HEK293 (cell line): ENCODE measurements at regions not wholly inside any gene's neighbourhood (a gene's known extent, or its start where the extent isn't known, plus 50 kb on each side); places are given as distances from the start of the nearest gene placed in this dataset.

Experiments used
- CTCF ChIA-PET: fragments of 350-600 bp; formaldehyde crosslinking; extraction: SDS; loops from one replicate; lab custom pipeline; 2021; ENCODE audit warnings: antibody characterized with exemption; lab: Yijun Ruan, JAX
- POLR2A ChIA-PET: fragments of 300-600 bp; formaldehyde crosslinking; extraction: SDS; loops from one replicate; lab custom pipeline; 2020; ENCODE audit warnings: antibody characterized with exemption, inconsistent platforms; lab: Yijun Ruan, JAX
- H3K27ac ChIP-seq: fragments of 200-500 bp; sonication (Bioruptor generic); 2 replicates; pipeline ENCODE4 v1.5.1; 2014; ENCODE audit warnings: low read depth, low read length, control low read depth, inconsistent platforms; ENCODE audit errors: extremely low read depth
- H3K36me3 ChIP-seq, 2 experiments: fragments of 200-500 bp in 1 of 2; sonication (Bioruptor generic) in 1 of 2; 1 replicate in 1 of 2; 2 replicates in 1 of 2; pipeline ENCODE4 v1.5.1; 2014 to 2017; ENCODE audit warnings: inconsistent platforms in 2 of 2, low read length in 2 of 2; ENCODE audit not compliant: control insufficient read depth in 2 of 2, insufficient read depth in 1 of 2
- H3K4me1 ChIP-seq: fragments of 200-500 bp; sonication (Bioruptor generic); 2 replicates; pipeline ENCODE4 v1.5.1; 2014; ENCODE audit warnings: mild to moderate bottlenecking, low read length, inconsistent platforms; ENCODE audit not compliant: control insufficient read depth, insufficient read depth
- H3K4me3 ChIP-seq: 2 replicates; pipeline ENCODE4 v1.5.1; 2011; ENCODE audit warnings: low read depth, mild to moderate bottlenecking, control low read depth, low read length, moderate library complexity
- H3K9me3 ChIP-seq: fragments of 200-500 bp; sonication (Bioruptor generic); 2 replicates; pipeline ENCODE4 v1.5.1; 2014; ENCODE audit warnings: low read depth, low read length, inconsistent platforms; ENCODE audit not compliant: control insufficient read depth, insufficient read depth
- GFI1B ChIP-seq: fragments of 450-650 bp; formaldehyde crosslinking; IDR thresholded peaks from 2 replicates; pipeline ENCODE4 v1.5.1; 2016; ENCODE audit warnings: missing biosample characterization, missing genetic modification characterization
- HOXA7 ChIP-seq: sonication (generic); formaldehyde crosslinking; IDR thresholded peaks from 2 replicates; pipeline ENCODE4 v1.8.1; 2022; ENCODE audit warnings: missing genetic modification reagents, borderline replicate concordance
- TSHZ1 ChIP-seq: fragments of 450-650 bp; formaldehyde crosslinking; IDR thresholded peaks from 2 replicates; pipeline ENCODE4 v1.5.1; 2016; ENCODE audit warnings: missing biosample characterization, missing genetic modification characterization, borderline replicate concordance
- WT1 ChIP-seq: fragments of 450-650 bp; formaldehyde crosslinking; IDR thresholded peaks from 2 replicates; pipeline ENCODE4 v1.5.1; 2016; ENCODE audit warnings: missing biosample characterization, missing genetic modification characterization
- YY2 ChIP-seq: fragments of 450-650 bp; formaldehyde crosslinking; IDR thresholded peaks from 2 replicates; pipeline ENCODE4 v1.5.1; 2016; ENCODE audit warnings: missing biosample characterization, missing genetic modification characterization
- ZBTB11 ChIP-seq: fragments of 450-650 bp; formaldehyde crosslinking; conservative IDR thresholded peaks from 2 replicates; pipeline ENCODE4 v1.5.1; 2016; ENCODE audit warnings: low read depth, missing biosample characterization, missing genetic modification characterization
- ZNF239 ChIP-seq: fragments of 450-650 bp; formaldehyde crosslinking; IDR thresholded peaks from 2 replicates; pipeline ENCODE4 v1.5.1; 2016; ENCODE audit warnings: missing biosample characterization, missing genetic modification characterization
- ZNF266 ChIP-seq: fragments of 450-650 bp; formaldehyde crosslinking; IDR thresholded peaks from 2 replicates; pipeline ENCODE4 v1.5.1; 2016; ENCODE audit warnings: missing biosample characterization, missing genetic modification characterization, low read depth
- ZNF280D ChIP-seq: fragments of 450-650 bp; formaldehyde crosslinking; IDR thresholded peaks from 2 replicates; pipeline ENCODE4 v1.5.1; 2016; ENCODE audit warnings: missing biosample characterization, missing genetic modification characterization
- ZNF292 ChIP-seq: fragments of 450-650 bp; formaldehyde crosslinking; IDR thresholded peaks from 2 replicates; pipeline ENCODE4 v1.5.1; 2016; ENCODE audit warnings: low read depth, missing biosample characterization, missing genetic modification characterization, borderline replicate concordance
- ZNF391 ChIP-seq: fragments of 450-650 bp; formaldehyde crosslinking; IDR thresholded peaks from 2 replicates; pipeline ENCODE4 v1.5.1; 2016; ENCODE audit warnings: low read depth, missing biosample characterization, missing genetic modification characterization, borderline replicate concordance
- ZNF394 ChIP-seq: fragments of 450-650 bp; formaldehyde crosslinking; IDR thresholded peaks from 2 replicates; pipeline ENCODE4 v1.5.1; 2016; ENCODE audit warnings: missing biosample characterization, missing genetic modification characterization, mild to moderate bottlenecking, moderate library complexity, borderline replicate concordance
- ZNF433 ChIP-seq: fragments of 450-650 bp; formaldehyde crosslinking; IDR thresholded peaks from 2 replicates; pipeline ENCODE4 v1.5.1; 2016; ENCODE audit warnings: missing biosample characterization, missing genetic modification characterization, low read depth
- ZNF48 ChIP-seq: fragments of 450-650 bp; formaldehyde crosslinking; IDR thresholded peaks from 2 replicates; pipeline ENCODE4 v1.5.1; 2016; ENCODE audit warnings: missing biosample characterization, missing genetic modification characterization
- ZNF514 ChIP-seq: fragments of 450-650 bp; formaldehyde crosslinking; IDR thresholded peaks from 2 replicates; pipeline ENCODE4 v1.5.1; 2016; ENCODE audit warnings: missing biosample characterization, missing genetic modification characterization
- ZNF529 ChIP-seq: fragments of 450-650 bp; formaldehyde crosslinking; IDR thresholded peaks from 2 replicates; pipeline ENCODE4 v1.5.1; 2017; ENCODE audit warnings: missing genetic modification characterization, missing biosample characterization; ENCODE audit not compliant: insufficient replicate concordance
- ZNF549 ChIP-seq: fragments of 450-650 bp; IDR thresholded peaks from 2 replicates; pipeline ENCODE4 v1.5.1; 2018; ENCODE audit warnings: missing biosample characterization, missing genetic modification characterization, mild to moderate bottlenecking, inconsistent platforms, moderate library complexity
- ZNF558 ChIP-seq: fragments of 450-650 bp; formaldehyde crosslinking; IDR thresholded peaks from 2 replicates; pipeline ENCODE4 v1.5.1; 2016; ENCODE audit warnings: missing biosample characterization, missing genetic modification characterization
- ZNF626 ChIP-seq: fragments of 450-650 bp; sonication (Bioruptor Pico); formaldehyde crosslinking; IDR thresholded peaks from 2 replicates; pipeline ENCODE4 v1.5.1; 2018; ENCODE audit warnings: missing biosample characterization, missing genetic modification characterization, inconsistent platforms
- ZNF701 ChIP-seq: fragments of 450-650 bp; formaldehyde crosslinking; IDR thresholded peaks from 2 replicates; pipeline ENCODE4 v1.5.1; 2016; ENCODE audit warnings: missing biosample characterization, missing genetic modification characterization
- ZNF76 ChIP-seq: fragments of 450-650 bp; formaldehyde crosslinking; IDR thresholded peaks from 2 replicates; pipeline ENCODE4; 2016; ENCODE audit warnings: low read depth, missing biosample characterization, missing genetic modification characterization, borderline replicate concordance
- ZNF830 ChIP-seq: fragments of 450-650 bp; IDR thresholded peaks from 2 replicates; pipeline ENCODE4 v1.5.0; 2018; ENCODE audit warnings: missing biosample characterization, missing genetic modification characterization, low read depth, mild to moderate bottlenecking, moderate library complexity
- TF ChIP-seq, protein P1 (sequence below): fragments of 450-650 bp; formaldehyde crosslinking; IDR thresholded peaks from 2 replicates; pipeline ENCODE4 v1.5.1; 2016; ENCODE audit warnings: missing biosample characterization, missing genetic modification characterization

- TF ChIP-seq ZBTB11 (no peak), ZNF391 (tag by site-specific recombination) (no peak), WT1 (tag by site-specific recombination) (no peak), ZNF529 (no peak), TSHZ1 (no peak), ZNF239 (tag by site-specific recombination) (no peak)
Measured at GRCh38 chr6:93675856-93676417, 256.6 kb upstream of the EPHA7 start (continued).

DNA sequence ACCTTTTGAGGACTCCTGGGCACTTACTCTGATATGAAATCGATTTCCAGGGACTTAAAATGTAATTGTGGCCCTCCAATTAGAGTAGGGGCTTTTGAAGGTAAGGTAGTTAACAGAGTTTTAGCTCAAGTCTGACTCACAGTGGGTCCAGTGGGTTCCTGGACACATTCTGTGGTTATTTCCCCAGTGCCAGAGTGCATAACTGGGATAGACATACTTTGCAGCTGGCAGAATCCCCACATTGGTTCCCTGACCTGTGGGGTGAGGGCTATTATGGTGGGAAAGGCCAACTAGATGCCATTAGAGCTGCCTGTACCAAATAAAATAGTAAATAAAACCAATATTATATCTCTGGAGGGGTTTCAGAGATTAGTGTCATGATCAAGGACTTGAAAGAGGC lies 243.8 kb upstream of the EPHA7 start:
- Histone ChIP-seq H3K27ac (no peak overlapping the region), H3K4me3 (no peak overlapping the region), H3K36me3 (no peaks in the 10 kb centered on the region), H3K9me3 (no peaks in the 10 kb centered on the region), H3K4me1 (no peaks in the 10 kb centered on the region)
- TF ChIP-seq ZNF558 (tag by site-specific recombination) (no peak), ZNF514 (tag by site-specific recombination) (no peak)
- POLR2A ChIA-PET: no interaction called here
- CTCF ChIA-PET: no interaction called here

DNA sequence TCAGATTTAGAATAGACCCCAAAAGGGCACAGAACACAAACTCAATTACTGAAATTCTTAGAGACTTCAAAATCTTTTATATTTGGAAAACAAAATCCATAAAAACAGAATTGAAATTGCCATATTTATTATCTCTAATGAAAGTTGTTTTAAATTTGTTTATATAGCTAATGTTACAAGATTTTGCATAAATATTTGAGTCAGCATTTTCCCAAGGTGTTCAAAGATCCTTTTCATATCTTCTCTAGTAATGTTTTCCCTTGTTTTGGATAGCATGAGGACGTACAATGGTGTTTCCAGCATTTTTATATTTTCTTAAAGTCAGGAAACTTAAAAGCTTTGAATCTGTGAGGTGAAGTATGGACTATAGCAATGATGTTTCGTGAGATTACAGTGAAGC lies 235.2 kb upstream of the EPHA7 start:
- no peaks in the 10 kb centered on the region for H3K4me1 ChIP-seq
- TF ChIP-seq YY2 (tag by site-specific recombination) (no peak), HOXA7 (CRISPR knock-in tag) (no peak), ZNF280D (tag by site-specific recombination) (no peak), ZNF76 (tag by site-specific recombination) (no peak), ZNF266 (tag by site-specific recombination) (no peak), ZNF292 (tag by site-specific recombination) (no peak), ZNF701 (tag by site-specific recombination) (no peak), ZNF48 (tag by site-specific recombination) (no peak), ZNF830 (tag by site-specific recombination) (no peak), ZNF549 (tag by site-specific recombination) (no peak), ZNF394 (tag by site-specific recombination) (no peak), GFI1B (tag by site-specific recombination) (no peak), ZNF626 (no peak), ZNF433 (tag by site-specific recombination) (no peak)
- TF ChIP-seq, protein P1, sequence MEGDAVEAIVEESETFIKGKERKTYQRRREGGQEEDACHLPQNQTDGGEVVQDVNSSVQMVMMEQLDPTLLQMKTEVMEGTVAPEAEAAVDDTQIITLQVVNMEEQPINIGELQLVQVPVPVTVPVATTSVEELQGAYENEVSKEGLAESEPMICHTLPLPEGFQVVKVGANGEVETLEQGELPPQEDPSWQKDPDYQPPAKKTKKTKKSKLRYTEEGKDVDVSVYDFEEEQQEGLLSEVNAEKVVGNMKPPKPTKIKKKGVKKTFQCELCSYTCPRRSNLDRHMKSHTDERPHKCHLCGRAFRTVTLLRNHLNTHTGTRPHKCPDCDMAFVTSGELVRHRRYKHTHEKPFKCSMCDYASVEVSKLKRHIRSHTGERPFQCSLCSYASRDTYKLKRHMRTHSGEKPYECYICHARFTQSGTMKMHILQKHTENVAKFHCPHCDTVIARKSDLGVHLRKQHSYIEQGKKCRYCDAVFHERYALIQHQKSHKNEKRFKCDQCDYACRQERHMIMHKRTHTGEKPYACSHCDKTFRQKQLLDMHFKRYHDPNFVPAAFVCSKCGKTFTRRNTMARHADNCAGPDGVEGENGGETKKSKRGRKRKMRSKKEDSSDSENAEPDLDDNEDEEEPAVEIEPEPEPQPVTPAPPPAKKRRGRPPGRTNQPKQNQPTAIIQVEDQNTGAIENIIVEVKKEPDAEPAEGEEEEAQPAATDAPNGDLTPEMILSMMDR (tag by site-specific recombination): no peak

More for the DNA sequence above, 235.2 kb upstream of the EPHA7 start:
- H3K36me3 ChIP-seq: no peaks in the 10 kb centered on the region
- H3K4me3 ChIP-seq: no peak overlapping the region
- POLR2A ChIA-PET: no interaction called here
- H3K27ac ChIP-seq: no peak overlapping the region
- no peaks in the 10 kb centered on the region for H3K9me3 ChIP-seq
- CTCF ChIA-PET: no interaction called here
